Activated CD4-positive, CD25-positive, alpha-beta regulatory T cell treated with anti-CD3 and anti-CD28 coated beads, Interleukin-2, amount 50 U/mL, for 24 hours (primary cell): ENCODE measurements at regions not wholly inside any gene's neighbourhood (a gene's known extent, or its start where the extent isn't known, plus 50 kb on each side); places are given as distances from the start of the nearest gene placed in this dataset.

ENCODE experiments used
- ATAC-seq, 2 donors: fragments of 150-1000 bp; cut with Tn5 transposase; one replicate each; pipeline ENCODE4 v1.10.0; 2021; ENCODE audit warnings: mild to moderate bottlenecking in 1 of 2, moderate library complexity in 1 of 2

- no peak for ATAC-seq
Measured at GRCh38 chr4:141406237-141406636, 185.5 kb downstream of the ZNF330 start.

GRCh38 chr4:141409556-141409955, 188.9 kb downstream of the ZNF330 start:
- ATAC-seq = no peak

- no peak for ATAC-seq
Measured at GRCh38 chr4:141410839-141411238, 190.1 kb downstream of the ZNF330 start.

- ATAC-seq = no peak
Measured at GRCh38 chr4:141411936-141412335, 191.2 kb downstream of the ZNF330 start.

GRCh38 chr4:141413366-141413765, 192.7 kb downstream of the ZNF330 start:
- no peak for ATAC-seq

- ATAC-seq = no peak
Measured at GRCh38 chr4:141415651-141416050, 195.0 kb downstream of the ZNF330 start.

- ATAC-seq = no peak
Measured at GRCh38 chr4:141416219-141416618, 195.5 kb downstream of the ZNF330 start.

GRCh38 chr4:141416677-141417363, 196.1 kb downstream of the ZNF330 start:
- no peak for ATAC-seq

- ATAC-seq = no peak
Measured at GRCh38 chr4:141417387-141417786, 196.7 kb downstream of the ZNF330 start.

GRCh38 chr4:141425124-141425523, 204.4 kb downstream of the ZNF330 start:
- no peak for ATAC-seq

GRCh38 chr4:141427726-141428296, 207.1 kb downstream of the ZNF330 start:
- no peak for ATAC-seq

GRCh38 chr4:141429933-141430332, 206.4 kb upstream of the IL15 start:
- no peak for ATAC-seq

- no peak for ATAC-seq
Measured at GRCh38 chr4:141430686-141431085, 205.7 kb upstream of the IL15 start.

GRCh38 chr4:141432000-141432712, 204.2 kb upstream of the IL15 start:
- no peak for ATAC-seq

GRCh38 chr4:141435446-141436225, 200.7 kb upstream of the IL15 start:
- ATAC-seq = no peak

- ATAC-seq = no peak
Measured at GRCh38 chr4:141439223-141439622, 197.2 kb upstream of the IL15 start.

GRCh38 chr4:141447761-141448160, 188.6 kb upstream of the IL15 start:
- ATAC-seq = no peak

- ATAC-seq = no peak
Measured at GRCh38 chr4:141448490-141448889, 187.9 kb upstream of the IL15 start.

GRCh38 chr4:141449927-141450326, 186.5 kb upstream of the IL15 start:
- no peak for ATAC-seq

GRCh38 chr4:141455651-141456050, 180.7 kb upstream of the IL15 start:
- ATAC-seq = no peak

- no peak for ATAC-seq
Measured at GRCh38 chr4:141457653-141458052, 178.7 kb upstream of the IL15 start.

GRCh38 chr4:141458501-141458900, 177.9 kb upstream of the IL15 start:
- ATAC-seq = no peak

GRCh38 chr4:141459020-141459419, 177.4 kb upstream of the IL15 start:
- no peak for ATAC-seq
